ENCODE measurements at regions not wholly inside any gene's neighbourhood (a gene's known extent, or its start where the extent isn't known, plus 50 kb on each side); places are given as distances from the start of the nearest gene placed in this dataset.
"Not testable (repeated sequence)": the region's sequence is repeated elsewhere in the genome, so short reads cannot be mapped to it uniquely, and the experiment has no call there.

- no peak for FAIRE-seq
- DNase-seq (ENCODE audit: low spot score in 2 of 2), result no peak
These were observed 73.0 kb upstream of the VGLL4 start for GRCh38 chr3:11716573-11717290.

- no peak for DNase-seq (ENCODE audit: low spot score in 2 of 2)
- FAIRE-seq, result no peak
These were observed 69.5 kb upstream of the VGLL4 start for GRCh38 chr3:11713171-11713570.

- DNase-seq (ENCODE audit: low spot score in 2 of 2) (no peak), FAIRE-seq (no peak)
These were observed 68.9 kb upstream of the VGLL4 start for GRCh38 chr3:11712646-11713045.

GRCh38 chr3:11711876-11712275, 68.2 kb upstream of the VGLL4 start:
- no peak for DNase-seq (ENCODE audit: low spot score in 2 of 2)
- no peak for FAIRE-seq

- no peak for DNase-seq (ENCODE audit: low spot score in 2 of 2)
- no peak for FAIRE-seq
These were observed 66.1 kb upstream of the VGLL4 start for GRCh38 chr3:11709782-11710181.

GRCh38 chr3:11707084-11707483, 63.4 kb upstream of the VGLL4 start:
- DNase-seq (ENCODE audit: low spot score in 2 of 2); FAIRE-seq: not testable (repeated sequence)

GRCh38 chr3:11706604-11707003, 62.9 kb upstream of the VGLL4 start:
- FAIRE-seq (no peak), DNase-seq (ENCODE audit: low spot score in 2 of 2) (no peak)

GRCh38 chr3:11705049-11705448, 61.3 kb upstream of the VGLL4 start:
- no peak for FAIRE-seq

GRCh38 chr3:11703146-11703545, 59.4 kb upstream of the VGLL4 start:
- DNase-seq (ENCODE audit: low spot score in 2 of 2) (no peak), FAIRE-seq (no peak)

More at GRCh38 chr3:11705049-11705448, 61.3 kb upstream of the VGLL4 start:
- no peak for DNase-seq (ENCODE audit: low spot score in 2 of 2)

GRCh38 chr3:11699083-11699427, 55.3 kb upstream of the VGLL4 start:
- DNase-seq (ENCODE audit: low spot score in 2 of 2) (no peak), FAIRE-seq (no peak)

GRCh38 chr3:11698326-11699082, 54.8 kb upstream of the VGLL4 start:
- FAIRE-seq (no peak), DNase-seq (ENCODE audit: low spot score in 2 of 2) (no peak)

- no peak for FAIRE-seq
- no peak for DNase-seq (ENCODE audit: low spot score in 2 of 2)
These were observed 54.0 kb upstream of the VGLL4 start for GRCh38 chr3:11697701-11698100.

GRCh38 chr3:11696054-11696453, 52.3 kb upstream of the VGLL4 start:
- FAIRE-seq (no peak), DNase-seq (ENCODE audit: low spot score in 2 of 2) (no peak)
